GM06990 (cell line): ENCODE measurements at regions not wholly inside any gene's neighbourhood (a gene's known extent, or its start where the extent isn't known, plus 50 kb on each side); places are given as distances from the start of the nearest gene placed in this dataset.

ENCODE experiments used
- DNase-seq: peaks from one replicate; pipeline ENCODE4 v3.0.0-alpha.2; 2011; ENCODE audit not compliant: insufficient read length; ENCODE audit errors: extremely low read depth
- H3K27me3 ChIP-seq: replicated peaks from 2 replicates; pipeline ENCODE4 v1.6.0; 2011; ENCODE audit warnings: low read length; ENCODE audit not compliant: control insufficient read depth, insufficient read depth
- H3K36me3 ChIP-seq: 2 replicates; pipeline ENCODE4 v1.5.1; 2011; ENCODE audit warnings: low read length; ENCODE audit not compliant: control insufficient read depth, insufficient read depth
- H3K4me3 ChIP-seq: replicated peaks from 2 replicates; pipeline ENCODE4 v1.5.1; 2011; ENCODE audit warnings: low read depth, mild to moderate bottlenecking, control low read depth, low read length
- CTCF ChIP-seq: IDR thresholded peaks from 2 replicates; pipeline ENCODE4 v1.5.1; 2011; ENCODE audit warnings: low read length, control low read depth, mild to moderate bottlenecking, inconsistent platforms; ENCODE audit not compliant: insufficient read depth, poor library complexity, severe bottlenecking

- no peak for DNase-seq
These were observed 143.8 kb upstream of the CELF2 start for GRCh38 chr10:10873915-10874314.

GRCh38 chr10:10878963-10879362 is 138.7 kb upstream of the CELF2 start:
- no peak for TF ChIP-seq CTCF
- DNase-seq, result no peak

More at GRCh38 chr10:10873915-10874314, 143.8 kb upstream of the CELF2 start:
- H3K4me3 ChIP-seq, result no peak overlapping the region
- H3K27me3 ChIP-seq, result peaks cover 1% of the 10 kb centered on the region
- H3K36me3 ChIP-seq, result no peaks in the 10 kb centered on the region
- TF ChIP-seq CTCF, result no peak

GRCh38 chr10:10881117-10881813 is 136.4 kb upstream of the CELF2 start:
- DNase-seq, result no peak
- Histone ChIP-seq H3K36me3 (no peaks in the 10 kb centered on the region), H3K4me3 (no peak overlapping the region), H3K27me3 (peaks cover 1% of the 10 kb centered on the region; the same call in 1 of the 2 replicates)
- TF ChIP-seq CTCF, result no peak

More at GRCh38 chr10:10878963-10879362, 138.7 kb upstream of the CELF2 start:
- peaks cover 1% of the 10 kb centered on the region for H3K27me3 ChIP-seq
- no peak overlapping the region for H3K4me3 ChIP-seq
- no peaks in the 10 kb centered on the region for H3K36me3 ChIP-seq

GRCh38 chr10:10883737-10884136 is 133.9 kb upstream of the CELF2 start:
- Histone ChIP-seq H3K4me3 (no peak overlapping the region), H3K27me3 (no peaks in the 10 kb centered on the region), H3K36me3 (no peaks in the 10 kb centered on the region)
- no peak for TF ChIP-seq CTCF
- DNase-seq, result no peak

GRCh38 chr10:10886861-10887531 is 130.7 kb upstream of the CELF2 start:
- Histone ChIP-seq H3K4me3 (no peak overlapping the region), H3K36me3 (no peaks in the 10 kb centered on the region), H3K27me3 (no peaks in the 10 kb centered on the region; the same call in 1 of the 2 replicates)
- no peak for TF ChIP-seq CTCF
- DNase-seq, result no peak
